ENCODE measurements at regions not wholly inside any gene's neighbourhood (a gene's known extent, or its start where the extent isn't known, plus 50 kb on each side); places are given as distances from the start of the nearest gene placed in this dataset.

DNA sequence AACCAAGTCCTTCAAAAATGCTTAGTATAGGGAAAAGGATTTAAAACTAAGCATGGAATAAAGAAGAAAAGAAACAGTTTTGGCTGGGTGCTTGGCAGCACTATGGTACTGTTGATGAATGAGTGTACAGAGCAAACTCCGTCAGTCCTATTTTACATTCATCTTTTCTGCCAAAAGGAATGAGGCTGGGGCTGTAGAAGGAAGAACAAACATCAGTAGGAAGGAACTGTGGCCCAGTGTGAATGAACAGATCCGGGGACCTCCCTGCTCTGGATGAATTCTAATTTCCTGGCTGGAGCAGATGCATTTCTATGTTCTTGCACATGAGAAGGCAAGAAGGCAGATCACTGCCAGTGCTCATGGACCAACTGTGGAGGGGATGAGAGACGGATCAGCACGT lies 474.0 kb upstream of the MEIS1 start:
- Histone ChIP-seq H3K27ac (ENCODE audit: low read depth, low read length, poor library complexity, severe bottlenecking) (no peak overlapping the region), H3K9me3 (ENCODE audit: low read depth, low read length, poor library complexity, severe bottlenecking) (no peaks in the 10 kb centered on the region), H3K4me3 (ENCODE audit: low read depth, low read length, poor library complexity, severe bottlenecking) (no peak overlapping the region), H3K4me1 (ENCODE audit: insufficient read depth, low read length, poor library complexity, severe bottlenecking) (no peaks in the 10 kb centered on the region), H3K36me3 (ENCODE audit: insufficient read depth, low read length, poor library complexity, severe bottlenecking) (no peaks in the 10 kb centered on the region), H3K27me3 (replicated peaks; ENCODE audit: insufficient read depth, low read depth, low read length, poor library complexity) (no peaks in the 10 kb centered on the region)
- no peak for TF ChIP-seq EZH2 (IDR thresholded peaks at IDR 0.05; ENCODE audit: borderline replicate concordance, low read depth, low read length, poor library complexity, severe bottlenecking)
- TF ChIP-seq, protein P1, sequence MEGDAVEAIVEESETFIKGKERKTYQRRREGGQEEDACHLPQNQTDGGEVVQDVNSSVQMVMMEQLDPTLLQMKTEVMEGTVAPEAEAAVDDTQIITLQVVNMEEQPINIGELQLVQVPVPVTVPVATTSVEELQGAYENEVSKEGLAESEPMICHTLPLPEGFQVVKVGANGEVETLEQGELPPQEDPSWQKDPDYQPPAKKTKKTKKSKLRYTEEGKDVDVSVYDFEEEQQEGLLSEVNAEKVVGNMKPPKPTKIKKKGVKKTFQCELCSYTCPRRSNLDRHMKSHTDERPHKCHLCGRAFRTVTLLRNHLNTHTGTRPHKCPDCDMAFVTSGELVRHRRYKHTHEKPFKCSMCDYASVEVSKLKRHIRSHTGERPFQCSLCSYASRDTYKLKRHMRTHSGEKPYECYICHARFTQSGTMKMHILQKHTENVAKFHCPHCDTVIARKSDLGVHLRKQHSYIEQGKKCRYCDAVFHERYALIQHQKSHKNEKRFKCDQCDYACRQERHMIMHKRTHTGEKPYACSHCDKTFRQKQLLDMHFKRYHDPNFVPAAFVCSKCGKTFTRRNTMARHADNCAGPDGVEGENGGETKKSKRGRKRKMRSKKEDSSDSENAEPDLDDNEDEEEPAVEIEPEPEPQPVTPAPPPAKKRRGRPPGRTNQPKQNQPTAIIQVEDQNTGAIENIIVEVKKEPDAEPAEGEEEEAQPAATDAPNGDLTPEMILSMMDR (conservative IDR thresholded peaks at IDR 0.05; ENCODE audit: low read depth, low read length), result no peak
- ChIA-PET CTCF (no interaction called here), POLR2A (ENCODE audit: low non-redundant PET) (no interaction called here)
- intact Hi-C loops (cut with micrococcal nuclease; ENCODE audit: unreplicated experiment), result no loop called here
- no peak for DNase-seq (ENCODE audit: low spot score)
- no TSS peak for BruUV-seq (replicated peaks)

DNA sequence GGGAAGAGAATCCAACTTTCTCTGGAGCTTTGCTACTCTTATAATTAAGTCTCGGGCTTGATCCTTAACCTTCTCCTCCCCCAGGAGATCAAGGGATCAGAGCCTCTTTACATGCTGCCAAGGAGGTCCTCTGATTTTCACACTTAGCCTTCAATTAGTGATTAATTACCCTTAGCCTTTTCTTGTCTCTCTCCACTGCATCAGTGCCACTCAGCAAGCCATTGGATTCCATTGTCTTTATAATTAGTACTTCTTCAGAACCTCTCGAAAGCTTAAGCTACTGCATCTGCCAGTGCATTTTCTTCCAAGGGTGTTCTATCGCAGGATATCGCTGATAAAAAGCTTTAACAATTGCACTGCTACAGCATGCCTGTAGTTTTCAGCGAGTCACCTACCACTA lies 477.0 kb upstream of the MEIS1 start:
- Histone ChIP-seq H3K36me3 (ENCODE audit: insufficient read depth, low read length, poor library complexity, severe bottlenecking) (no peaks in the 10 kb centered on the region), H3K27ac (ENCODE audit: low read depth, low read length, poor library complexity, severe bottlenecking) (no peak overlapping the region), H3K27me3 (replicated peaks; ENCODE audit: insufficient read depth, low read depth, low read length, poor library complexity) (no peaks in the 10 kb centered on the region), H3K4me1 (ENCODE audit: insufficient read depth, low read length, poor library complexity, severe bottlenecking) (no peaks in the 10 kb centered on the region), H3K9me3 (ENCODE audit: low read depth, low read length, poor library complexity, severe bottlenecking) (no peaks in the 10 kb centered on the region), H3K4me3 (ENCODE audit: low read depth, low read length, poor library complexity, severe bottlenecking) (no peak overlapping the region)
- intact Hi-C loops (cut with micrococcal nuclease; ENCODE audit: unreplicated experiment), result no loop called here
- ChIA-PET POLR2A (ENCODE audit: low non-redundant PET) (no interaction called here), CTCF (no interaction called here)
- no TSS peak for BruUV-seq (replicated peaks)
- TF ChIP-seq, protein P1 (conservative IDR thresholded peaks at IDR 0.05; ENCODE audit: low read depth, low read length), result no peak
- TF ChIP-seq EZH2 (IDR thresholded peaks at IDR 0.05; ENCODE audit: borderline replicate concordance, low read depth, low read length, poor library complexity, severe bottlenecking), result no peak
- DNase-seq (ENCODE audit: low spot score), result no peak

DNA sequence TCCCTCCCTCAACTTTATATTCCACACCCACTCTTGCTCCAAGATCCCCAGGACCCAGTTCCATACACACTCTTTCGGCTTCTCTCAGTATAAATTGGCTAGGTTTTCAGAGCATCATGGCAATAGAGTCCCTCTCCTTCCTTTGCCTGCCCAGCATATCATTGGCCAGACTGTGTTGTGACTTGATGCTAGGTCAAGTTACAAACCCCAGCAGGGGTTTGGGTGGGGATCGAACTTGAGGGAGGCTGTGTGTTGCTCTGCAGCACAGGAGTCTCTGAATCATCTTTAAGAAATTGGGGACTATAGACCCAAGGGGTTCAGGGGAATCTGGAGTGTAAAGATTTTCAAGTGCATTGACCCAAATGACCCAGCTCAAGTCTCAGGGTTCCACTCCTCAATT lies 477.5 kb upstream of the MEIS1 start:
- DNase-seq (ENCODE audit: low spot score), result no peak
- no peaks in the 10 kb centered on the region for H3K27me3 ChIP-seq (replicated peaks; ENCODE audit: insufficient read depth, low read depth, low read length, poor library complexity)
- H3K4me3 ChIP-seq (ENCODE audit: low read depth, low read length, poor library complexity, severe bottlenecking), result no peak overlapping the region
- no peaks in the 10 kb centered on the region for H3K4me1 ChIP-seq (ENCODE audit: insufficient read depth, low read length, poor library complexity, severe bottlenecking)
- no peak for TF ChIP-seq EZH2 (IDR thresholded peaks at IDR 0.05; ENCODE audit: borderline replicate concordance, low read depth, low read length, poor library complexity, severe bottlenecking)
- TF ChIP-seq, protein P1 (conservative IDR thresholded peaks at IDR 0.05; ENCODE audit: low read depth, low read length), result no peak
- intact Hi-C loops (cut with micrococcal nuclease; ENCODE audit: unreplicated experiment), result no loop called here
- BruUV-seq (replicated peaks), result no TSS peak
- POLR2A ChIA-PET (ENCODE audit: low non-redundant PET), result interaction anchor here (0.6 kb wide), 1 partner anchor 18 kb away, joined by 4 read pairs; no protein-coding TSS in a partner anchor
- H3K9me3 ChIP-seq (ENCODE audit: low read depth, low read length, poor library complexity, severe bottlenecking), result no peaks in the 10 kb centered on the region
- H3K36me3 ChIP-seq (ENCODE audit: insufficient read depth, low read length, poor library complexity, severe bottlenecking), result no peaks in the 10 kb centered on the region
- CTCF ChIA-PET, result no interaction called here
- H3K27ac ChIP-seq (ENCODE audit: low read depth, low read length, poor library complexity, severe bottlenecking), result no peak overlapping the region
